PFSK-1 (cell line): ENCODE measurements at regions not wholly inside any gene's neighbourhood (a gene's known extent, or its start where the extent isn't known, plus 50 kb on each side); places are given as distances from the start of the nearest gene placed in this dataset.

Source experiments
- FOXP2 ChIP-seq: optimal IDR thresholded peaks from 2 replicates; pipeline ENCODE3; 2011; ENCODE audit warnings: borderline replicate concordance, control low read depth, inconsistent platforms; ENCODE audit not compliant: insufficient read depth; ENCODE audit errors: extremely low read length, extremely low read depth
- POLR2AphosphoS5 ChIP-seq: IDR thresholded peaks from 2 replicates; pipeline ENCODE4 v1.6.1; 2012; ENCODE audit warnings: low read depth, mild to moderate bottlenecking, control low read depth, low read length, moderate library complexity
- SIN3A ChIP-seq: IDR thresholded peaks from 2 replicates; pipeline ENCODE4 v1.6.1; 2012; ENCODE audit warnings: mild to moderate bottlenecking, low read length, moderate library complexity, borderline replicate concordance; ENCODE audit not compliant: insufficient read depth
- TAF1 ChIP-seq: IDR thresholded peaks from 2 replicates; pipeline ENCODE4 v1.6.1; 2012; ENCODE audit warnings: low read length, control low read depth, borderline replicate concordance; ENCODE audit not compliant: insufficient read depth
- TF ChIP-seq, protein P1 (sequence below), 2 experiments: IDR thresholded peaks; 2 replicates each; pipeline versions ENCODE4 v1.6.1 to v1.8.0; 2011 to 2012; ENCODE audit warnings: low read depth in 2 of 2, low read length in 2 of 2, control low read depth in 1 of 2, inconsistent platforms in 1 of 2, mild to moderate bottlenecking in 1 of 2, moderate library complexity in 1 of 2; ENCODE audit not compliant: insufficient read depth in 1 of 2

DNA sequence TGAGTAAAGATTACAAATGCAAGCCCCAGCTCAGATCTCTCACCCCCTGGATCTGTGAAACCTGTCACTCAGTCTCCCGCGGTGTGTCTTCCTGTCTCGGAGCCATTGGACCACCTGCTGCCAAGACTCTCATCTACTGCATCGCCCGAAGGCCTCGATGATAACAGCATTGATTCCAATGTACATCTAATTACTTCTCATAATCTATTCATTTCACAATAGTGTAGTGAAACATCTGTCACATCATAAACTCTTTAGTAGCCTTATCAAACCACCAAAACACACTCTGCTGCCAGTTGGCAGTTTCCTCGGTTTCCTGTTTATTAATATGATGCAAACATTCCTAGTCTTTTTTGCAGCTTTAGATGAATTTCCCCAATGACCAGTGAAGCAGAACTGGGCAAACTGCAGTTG is 220.3 kb downstream of the POU4F1 start:
- TF ChIP-seq, protein P1, sequence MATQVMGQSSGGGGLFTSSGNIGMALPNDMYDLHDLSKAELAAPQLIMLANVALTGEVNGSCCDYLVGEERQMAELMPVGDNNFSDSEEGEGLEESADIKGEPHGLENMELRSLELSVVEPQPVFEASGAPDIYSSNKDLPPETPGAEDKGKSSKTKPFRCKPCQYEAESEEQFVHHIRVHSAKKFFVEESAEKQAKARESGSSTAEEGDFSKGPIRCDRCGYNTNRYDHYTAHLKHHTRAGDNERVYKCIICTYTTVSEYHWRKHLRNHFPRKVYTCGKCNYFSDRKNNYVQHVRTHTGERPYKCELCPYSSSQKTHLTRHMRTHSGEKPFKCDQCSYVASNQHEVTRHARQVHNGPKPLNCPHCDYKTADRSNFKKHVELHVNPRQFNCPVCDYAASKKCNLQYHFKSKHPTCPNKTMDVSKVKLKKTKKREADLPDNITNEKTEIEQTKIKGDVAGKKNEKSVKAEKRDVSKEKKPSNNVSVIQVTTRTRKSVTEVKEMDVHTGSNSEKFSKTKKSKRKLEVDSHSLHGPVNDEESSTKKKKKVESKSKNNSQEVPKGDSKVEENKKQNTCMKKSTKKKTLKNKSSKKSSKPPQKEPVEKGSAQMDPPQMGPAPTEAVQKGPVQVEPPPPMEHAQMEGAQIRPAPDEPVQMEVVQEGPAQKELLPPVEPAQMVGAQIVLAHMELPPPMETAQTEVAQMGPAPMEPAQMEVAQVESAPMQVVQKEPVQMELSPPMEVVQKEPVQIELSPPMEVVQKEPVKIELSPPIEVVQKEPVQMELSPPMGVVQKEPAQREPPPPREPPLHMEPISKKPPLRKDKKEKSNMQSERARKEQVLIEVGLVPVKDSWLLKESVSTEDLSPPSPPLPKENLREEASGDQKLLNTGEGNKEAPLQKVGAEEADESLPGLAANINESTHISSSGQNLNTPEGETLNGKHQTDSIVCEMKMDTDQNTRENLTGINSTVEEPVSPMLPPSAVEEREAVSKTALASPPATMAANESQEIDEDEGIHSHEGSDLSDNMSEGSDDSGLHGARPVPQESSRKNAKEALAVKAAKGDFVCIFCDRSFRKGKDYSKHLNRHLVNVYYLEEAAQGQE (IDR thresholded peaks at IDR 0.05; ENCODE audit: insufficient read depth in 1 of 2, low read depth in 2 of 2, low read length in 2 of 2) = no peak
- TF ChIP-seq FOXP2 (no peak), TAF1 (no peak), SIN3A (no peak), POLR2AphosphoS5 (no peak)

DNA sequence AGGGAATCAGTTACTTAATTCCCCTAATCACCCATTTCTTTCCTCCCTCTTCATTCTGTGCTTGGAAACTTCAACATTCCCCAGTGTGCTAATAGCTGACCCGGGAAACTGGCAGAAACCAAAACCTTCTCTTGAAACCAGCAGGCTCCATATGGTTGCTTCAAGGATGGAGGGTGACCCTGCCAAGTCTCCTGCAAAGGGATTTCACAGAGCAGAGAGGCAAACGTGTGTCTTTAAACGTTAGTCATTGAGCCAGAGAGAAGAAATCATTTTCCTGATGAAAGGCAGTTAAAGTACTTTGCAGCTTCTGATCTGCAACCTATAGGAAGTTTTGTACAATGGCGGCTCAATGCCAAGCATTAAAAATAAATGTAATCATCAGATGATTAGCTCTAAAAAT is 220.9 kb downstream of the POU4F1 start:
- TF ChIP-seq SIN3A (no peak), TAF1 (no peak), FOXP2 (no peak), POLR2AphosphoS5 (no peak)
- TF ChIP-seq, protein P1 (IDR thresholded peaks at IDR 0.05; ENCODE audit: insufficient read depth in 1 of 2, low read depth in 2 of 2, low read length in 2 of 2) = no peak

DNA sequence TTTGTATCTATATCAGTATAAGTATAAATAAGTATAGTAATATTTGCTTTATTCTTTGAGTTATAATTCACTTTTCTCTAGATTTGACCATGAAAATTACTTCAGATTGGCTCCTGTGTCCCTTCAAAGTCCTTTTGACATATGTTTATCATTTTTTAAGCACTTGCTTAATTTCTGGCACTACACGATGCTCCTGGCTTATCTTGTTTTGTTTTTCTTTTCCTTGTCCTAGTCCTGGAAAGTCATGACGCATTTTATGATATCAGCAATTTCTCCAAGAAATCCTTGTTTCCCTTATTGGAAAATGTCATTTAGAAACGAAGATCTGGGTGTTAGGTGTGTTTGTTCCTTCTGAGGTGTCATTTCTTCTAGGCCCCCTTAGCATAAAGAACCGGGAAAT is 226.5 kb downstream of the POU4F1 start:
- no peak for TF ChIP-seq FOXP2
- TF ChIP-seq POLR2AphosphoS5 = no peak
- no peak for TF ChIP-seq TAF1
- TF ChIP-seq SIN3A = no peak
- TF ChIP-seq, protein P1 (IDR thresholded peaks at IDR 0.05; ENCODE audit: insufficient read depth in 1 of 2, low read depth in 2 of 2, low read length in 2 of 2) = no peak

DNA sequence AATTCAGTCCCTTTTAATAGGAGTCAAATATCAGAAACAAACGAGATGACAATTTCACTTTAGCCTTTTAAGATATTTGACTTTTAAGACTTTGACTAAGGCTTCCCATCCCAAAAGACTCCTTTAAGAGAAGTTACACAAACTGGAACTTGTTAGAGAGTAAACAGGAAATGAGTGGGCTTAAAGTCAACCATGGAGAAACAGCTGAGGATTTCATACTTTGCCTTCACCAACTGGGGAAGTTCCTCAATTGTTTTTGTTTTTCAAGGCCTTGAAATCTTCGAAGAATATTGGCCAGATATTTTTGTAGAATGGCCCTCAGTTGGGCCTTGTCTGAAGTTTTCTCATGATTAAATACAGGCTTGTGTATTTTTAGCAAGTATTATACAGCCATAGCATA is 227.3 kb downstream of the POU4F1 start:
- TF ChIP-seq SIN3A = no peak
- no peak for TF ChIP-seq POLR2AphosphoS5
- TF ChIP-seq FOXP2 = no peak
- TF ChIP-seq TAF1 = no peak
- TF ChIP-seq, protein P1 (IDR thresholded peaks at IDR 0.05; ENCODE audit: insufficient read depth in 1 of 2, low read depth in 2 of 2, low read length in 2 of 2) = no peak

DNA sequence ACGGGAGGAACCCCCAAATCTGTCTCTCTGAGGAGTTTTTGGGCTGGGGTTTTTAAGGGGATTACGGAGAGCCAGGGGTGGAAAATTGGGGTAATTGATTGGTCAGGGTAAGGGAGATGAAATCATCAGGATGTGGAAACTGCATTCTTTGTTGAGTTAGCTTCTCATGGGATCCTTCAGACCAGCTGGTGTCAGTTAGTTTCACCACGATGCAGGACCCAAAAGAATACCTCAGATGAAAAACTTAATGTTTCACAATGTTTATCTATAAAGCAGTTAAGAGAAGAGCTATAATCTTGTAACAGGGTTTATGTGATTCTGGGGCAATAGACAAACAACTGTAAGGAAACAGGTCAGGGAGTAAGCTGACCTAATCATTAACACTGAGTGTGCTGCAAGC is 230.8 kb downstream of the POU4F1 start:
- TF ChIP-seq TAF1 = no peak
- no peak for TF ChIP-seq SIN3A
- TF ChIP-seq POLR2AphosphoS5 = no peak
- TF ChIP-seq, protein P1 (IDR thresholded peaks at IDR 0.05; ENCODE audit: insufficient read depth in 1 of 2, low read depth in 2 of 2, low read length in 2 of 2) = no peak
- TF ChIP-seq FOXP2 = no peak
